Endothelial cell of umbilical vein (primary cell): ENCODE measurements at regions not wholly inside any gene's neighbourhood (a gene's known extent, or its start where the extent isn't known, plus 50 kb on each side); places are given as distances from the start of the nearest gene placed in this dataset.

Experiments
- BruUV-seq: library from RNA; stranded (reverse); fragments of 400-500 nt; replicated peaks from 2 replicates; lab custom pipeline; 2021; lab: Mats Ljungman, UMichigan
- CTCF ChIA-PET: fragments of 300-600, 350-600 bp; sonication (Branson Sonifier 250); formaldehyde crosslinking; loops from one replicate; lab custom pipeline; 2021; ENCODE audit warnings: antibody characterized with exemption, inconsistent platforms; lab: Charles Lee
- POLR2A ChIA-PET: fragments of 300-600, 350-600 bp; sonication (Branson Sonifier 250); formaldehyde crosslinking; loops from one replicate; lab custom pipeline; 2021; ENCODE audit warnings: antibody characterized with exemption, inconsistent platforms; lab: Charles Lee
- DNase-seq: peaks from one replicate; pipeline ENCODE4 v3.0.0-alpha.2; 2011; ENCODE audit warnings: low read depth, low spot score
- FAIRE-seq: peaks from 2 replicates; lab custom pipeline; 2011; peaks lifted over from hg19 to GRCh38; lab: Jason Lieb, UNC
- H2AFZ ChIP-seq: 2 replicates; pipeline ENCODE4 v1.6.0; 2012; ENCODE audit warnings: low read depth, low read length, control low read depth, inconsistent platforms
- H3K27ac ChIP-seq: 2 replicates; pipeline ENCODE4 v1.5.1; 2011; ENCODE audit warnings: low read depth, mild to moderate bottlenecking, control low read depth, low read length, moderate library complexity; ENCODE audit not compliant: insufficient read depth
- H3K27me3 ChIP-seq, 2 experiments: 2 replicates each; pipeline versions ENCODE4 v1.6.0 to v1.6.1; 2011; ENCODE audit warnings: low read length in 2 of 2, mixed read lengths in 1 of 2; ENCODE audit not compliant: control insufficient read depth in 2 of 2, insufficient read depth in 2 of 2
- H3K36me3 ChIP-seq, 2 experiments: 2 replicates in 1 of 2; 3 replicates in 1 of 2; pipeline ENCODE4 v1.5.1; 2011; ENCODE audit warnings: low read length in 2 of 2, mild to moderate bottlenecking in 1 of 2, moderate library complexity in 1 of 2; ENCODE audit not compliant: control insufficient read depth in 2 of 2, insufficient read depth in 2 of 2; ENCODE audit errors: extremely low read depth in 1 of 2
- H3K4me1 ChIP-seq: 3 replicates; pipeline ENCODE4 v1.5.1; 2011; ENCODE audit warnings: mild to moderate bottlenecking, low read length; ENCODE audit not compliant: control insufficient read depth, insufficient read depth; ENCODE audit errors: extremely low read depth
- H3K4me2 ChIP-seq: 2 replicates; pipeline ENCODE4 v1.6.1; 2011; ENCODE audit warnings: low read length, control low read depth, mixed read lengths; ENCODE audit not compliant: insufficient read depth
- H3K4me3 ChIP-seq, 3 experiments: fragments of 200-600 bp in 1 of 3; sonication (generic), shearing (Covaris generic) in 1 of 3; replicated peaks in 1 of 3; 2 replicates each; pipeline ENCODE4 v1.5.1; 2011 to 2016; ENCODE audit warnings: control low read depth in 3 of 3, low read length in 3 of 3, mild to moderate bottlenecking in 2 of 3, inconsistent platforms in 1 of 3, low read depth in 1 of 3, moderate library complexity in 1 of 3; ENCODE audit not compliant: insufficient read depth in 1 of 3
- H3K79me2 ChIP-seq: 2 replicates; pipeline ENCODE4 v1.6.0; 2012; ENCODE audit warnings: low read length, inconsistent platforms; ENCODE audit not compliant: control insufficient read depth, insufficient read depth
- H3K9ac ChIP-seq: replicated peaks from 2 replicates; pipeline ENCODE3; 2011; ENCODE audit warnings: low read length, control low read depth; ENCODE audit not compliant: insufficient read depth; ENCODE audit errors: extremely low read depth
- H3K9me1 ChIP-seq: replicated peaks from 3 replicates; pipeline ENCODE4 v1.6.0; 2011; ENCODE audit warnings: mild to moderate bottlenecking, low read length; ENCODE audit not compliant: control insufficient read depth, insufficient read depth; ENCODE audit errors: extremely low read depth
- H3K9me3 ChIP-seq: replicated peaks from 2 replicates; pipeline ENCODE4 v1.5.1; 2012; ENCODE audit warnings: low read length, inconsistent platforms; ENCODE audit not compliant: control insufficient read depth, insufficient read depth
- H4K20me1 ChIP-seq: replicated peaks from 2 replicates; pipeline ENCODE3; 2011; ENCODE audit warnings: mild to moderate bottlenecking, low read length; ENCODE audit not compliant: control insufficient read depth, insufficient read depth; ENCODE audit errors: extremely low read depth
- EZH2 ChIP-seq: IDR thresholded peaks from 2 replicates; pipeline ENCODE4 v1.6.1; 2012; ENCODE audit warnings: borderline replicate concordance, low read depth, mild to moderate bottlenecking, moderate library complexity, low read length, inconsistent platforms; ENCODE audit not compliant: severe bottlenecking
- FOS ChIP-seq: IDR thresholded peaks from 2 replicates; pipeline ENCODE4 v1.6.1; 2011; ENCODE audit warnings: mild to moderate bottlenecking, low read length, moderate library complexity, borderline replicate concordance; ENCODE audit not compliant: insufficient read depth
- GATA2 ChIP-seq: IDR thresholded peaks from 2 replicates; pipeline ENCODE4 v1.7.0; 2011; ENCODE audit warnings: low read depth, mild to moderate bottlenecking, moderate library complexity, mixed read lengths, low read length; ENCODE audit not compliant: insufficient read length, insufficient read depth
- JUN ChIP-seq: IDR thresholded peaks from 2 replicates; pipeline ENCODE4 v1.6.1; 2011; ENCODE audit warnings: borderline replicate concordance, low read depth; ENCODE audit not compliant: insufficient read length, insufficient read depth
- MAX ChIP-seq: IDR thresholded peaks from 2 replicates; pipeline ENCODE4 v1.6.1; 2011; ENCODE audit not compliant: insufficient read depth, insufficient read length
- MYC ChIP-seq: IDR thresholded peaks from one replicate; pipeline ENCODE4 v1.6.1; 2011; ENCODE audit warnings: mild to moderate bottlenecking, low read depth, low read length
- POLR2A ChIP-seq: IDR thresholded peaks from 2 replicates; pipeline ENCODE4 v1.6.1; 2012; ENCODE audit warnings: low read depth, mild to moderate bottlenecking, control low read depth, low read length
- POLR2AphosphoS5 ChIP-seq: IDR thresholded peaks from 2 replicates; pipeline ENCODE4 v1.6.1; 2012; ENCODE audit warnings: low read depth, mild to moderate bottlenecking, control low read depth, low read length, moderate library complexity; ENCODE audit not compliant: insufficient read depth
- dilution Hi-C: fragments of 300-500 bp; cut with MboI; formaldehyde crosslinking; loops from one replicate; pipeline ENCODE4 v1.15.0; 2019; ENCODE audit warnings: low sequenced_read_pairs; ENCODE audit not compliant: extremely low pct_ligation_motif_present
- intact Hi-C: fragments of 100-400 bp; cut with micrococcal nuclease; formaldehyde crosslinking; loops from one replicate; pipeline ENCODE4 v1.10.0; 2022
- TF ChIP-seq, protein P1 (sequence below), 2 donors: IDR thresholded peaks; 1 replicate in 1 of 2; 2 replicates in 1 of 2; pipeline ENCODE4 v1.5.1; 2011; ENCODE audit warnings: low read length in 2 of 2, mild to moderate bottlenecking in 2 of 2, moderate library complexity in 2 of 2, control low read depth in 1 of 2, inconsistent platforms in 1 of 2, low read depth in 1 of 2; ENCODE audit not compliant: insufficient read depth in 1 of 2; ENCODE audit errors: extremely low read depth in 1 of 2

- H4K20me1 ChIP-seq = no peaks in the 10 kb centered on the region
- H3K36me3 ChIP-seq = no peaks in the 10 kb centered on the region
- FAIRE-seq (no peak), DNase-seq (no peak)
- CTCF ChIA-PET = no interaction called here
- no peak overlapping the region for H3K9ac ChIP-seq
- H3K79me2 ChIP-seq = no peaks in the 10 kb centered on the region
- no peak overlapping the region for H2AFZ ChIP-seq
- TF ChIP-seq FOS (no peak), POLR2A (no peak), MYC (no peak), EZH2 (no peak), JUN (no peak), MAX (no peak), POLR2AphosphoS5 (no peak), GATA2 (no peak)
- TF ChIP-seq, protein P1, sequence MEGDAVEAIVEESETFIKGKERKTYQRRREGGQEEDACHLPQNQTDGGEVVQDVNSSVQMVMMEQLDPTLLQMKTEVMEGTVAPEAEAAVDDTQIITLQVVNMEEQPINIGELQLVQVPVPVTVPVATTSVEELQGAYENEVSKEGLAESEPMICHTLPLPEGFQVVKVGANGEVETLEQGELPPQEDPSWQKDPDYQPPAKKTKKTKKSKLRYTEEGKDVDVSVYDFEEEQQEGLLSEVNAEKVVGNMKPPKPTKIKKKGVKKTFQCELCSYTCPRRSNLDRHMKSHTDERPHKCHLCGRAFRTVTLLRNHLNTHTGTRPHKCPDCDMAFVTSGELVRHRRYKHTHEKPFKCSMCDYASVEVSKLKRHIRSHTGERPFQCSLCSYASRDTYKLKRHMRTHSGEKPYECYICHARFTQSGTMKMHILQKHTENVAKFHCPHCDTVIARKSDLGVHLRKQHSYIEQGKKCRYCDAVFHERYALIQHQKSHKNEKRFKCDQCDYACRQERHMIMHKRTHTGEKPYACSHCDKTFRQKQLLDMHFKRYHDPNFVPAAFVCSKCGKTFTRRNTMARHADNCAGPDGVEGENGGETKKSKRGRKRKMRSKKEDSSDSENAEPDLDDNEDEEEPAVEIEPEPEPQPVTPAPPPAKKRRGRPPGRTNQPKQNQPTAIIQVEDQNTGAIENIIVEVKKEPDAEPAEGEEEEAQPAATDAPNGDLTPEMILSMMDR (IDR thresholded peaks at IDR 0.05; ENCODE audit: extremely low read depth in 1 of 2, insufficient read depth in 1 of 2, low read depth in 1 of 2, low read length in 2 of 2) = no peak
- H3K9me1 ChIP-seq = no peaks in the 10 kb centered on the region
- H3K27ac ChIP-seq = no peak overlapping the region
- H3K9me3 ChIP-seq = no peaks in the 10 kb centered on the region
- intact Hi-C loops (no loop called here), dilution Hi-C loops (no loop called here)
- H3K4me1 ChIP-seq = no peaks in the 10 kb centered on the region
- no peak overlapping the region for H3K4me3 ChIP-seq
- POLR2A ChIA-PET = no interaction called here
- H3K27me3 ChIP-seq = no peaks in the 10 kb centered on the region
- H3K4me2 ChIP-seq = no peak overlapping the region
- no TSS peak for BruUV-seq
Measured at GRCh38 chr7:126150278-126150958, 1102.3 kb downstream of the GRM8 start.
